ENCODE measurements at regions not wholly inside any gene's neighbourhood (a gene's known extent, or its start where the extent isn't known, plus 50 kb on each side); places are given as distances from the start of the nearest gene placed in this dataset.

DNA sequence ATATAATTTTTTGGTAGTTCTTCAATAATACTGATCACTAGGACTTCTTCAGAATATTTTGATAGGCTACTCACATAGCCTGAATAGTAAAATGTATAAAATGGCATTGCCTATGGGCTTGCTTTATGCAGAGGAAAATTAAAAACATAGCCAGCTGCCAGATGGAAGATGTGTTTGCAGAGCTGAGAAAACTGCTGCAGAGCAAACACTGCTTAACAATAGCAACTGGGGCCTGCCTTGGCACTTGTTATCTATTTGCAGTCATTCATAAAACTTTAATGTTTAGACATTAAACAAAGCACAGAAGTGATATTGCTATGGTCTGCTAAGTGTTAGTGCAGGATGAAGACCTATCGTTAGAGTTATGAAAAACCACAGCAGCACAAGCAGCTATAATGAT lies 151.5 kb upstream of the SMC2 start:
- no peak overlapping the region for H3K9ac ChIP-seq (ENCODE audit: extremely low read depth, low read length, poor library complexity, severe bottlenecking)
- no peaks in the 10 kb centered on the region for H3K4me1 Mint-ChIP-seq
- H3K4me1 ChIP-seq (ENCODE audit: control insufficient read depth, insufficient read depth, low read length), result no peaks in the 10 kb centered on the region
- H3K4me3 ChIP-seq (ENCODE audit: low read length), result no peak overlapping the region
- 82% methylated on average over 1 of the region's 1 CpG; no CpG with 5 or more reads in 1 of the 2 experiments for WGBS, 2 experiments (ENCODE audit: insufficient coverage in 1 of 2, insufficient read length in 1 of 2)
- no peaks in the 10 kb centered on the region for H3K9me3 Mint-ChIP-seq
- no peaks in the 10 kb centered on the region for H3K9me3 ChIP-seq (ENCODE audit: control insufficient read depth, low read length)
- H3K27ac ChIP-seq (ENCODE audit: low read depth, low read length), result no peak overlapping the region
- H3K36me3 ChIP-seq (ENCODE audit: control insufficient read depth, insufficient read depth, low read length), result no peaks in the 10 kb centered on the region
- H3K27me3 ChIP-seq (ENCODE audit: control insufficient read depth, insufficient read depth, low read length, poor library complexity, severe bottlenecking), result no peaks in the 10 kb centered on the region
- H3K36me3 Mint-ChIP-seq (ENCODE audit: low read depth), result no peaks in the 10 kb centered on the region
- no peak for DNase-seq
- H3K4me3 Mint-ChIP-seq, result no peak overlapping the region
- H3K27ac Mint-ChIP-seq, result no peak overlapping the region
- no peak for TF ChIP-seq CTCF (conservative IDR thresholded peaks at IDR 0.05)
- peaks cover 2% of the 10 kb centered on the region for H3K27me3 Mint-ChIP-seq (ENCODE audit: insufficient read depth)

DNA sequence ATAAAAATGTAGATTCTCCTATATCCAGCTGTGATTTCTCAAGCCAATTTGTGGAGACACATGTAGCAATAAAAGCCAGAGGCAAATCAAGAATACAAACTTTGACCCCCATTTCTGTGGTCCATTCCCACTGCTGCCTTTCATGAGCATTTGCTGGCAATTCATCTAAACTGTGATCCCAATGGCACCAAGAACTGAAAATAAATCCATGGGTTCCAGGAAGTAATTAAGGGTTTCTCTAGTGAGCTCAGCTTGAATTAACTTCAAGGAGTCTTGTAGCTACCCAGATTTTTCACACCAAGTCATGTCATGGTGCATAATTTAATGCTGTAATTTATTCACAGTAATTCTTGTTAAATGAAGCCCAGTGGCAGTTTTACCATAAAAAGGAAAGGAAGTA lies 145.0 kb upstream of the SMC2 start:
- DNase-seq, result no peak
- Mint-ChIP-seq H3K36me3 (ENCODE audit: low read depth) (no peaks in the 10 kb centered on the region), H3K4me1 (no peaks in the 10 kb centered on the region), H3K9me3 (no peaks in the 10 kb centered on the region), H3K27me3 (ENCODE audit: insufficient read depth) (no peaks in the 10 kb centered on the region), H3K27ac (no peak overlapping the region), H3K4me3 (no peak overlapping the region)
- TF ChIP-seq CTCF (conservative IDR thresholded peaks at IDR 0.05), result no peak
- Histone ChIP-seq H3K4me3 (ENCODE audit: low read length) (no peak overlapping the region), H3K9ac (ENCODE audit: extremely low read depth, low read length, poor library complexity, severe bottlenecking) (no peak overlapping the region), H3K9me3 (ENCODE audit: control insufficient read depth, low read length) (peaks cover 5% of the 10 kb centered on the region), H3K36me3 (ENCODE audit: control insufficient read depth, insufficient read depth, low read length) (no peaks in the 10 kb centered on the region), H3K27ac (ENCODE audit: low read depth, low read length) (no peak overlapping the region), H3K4me1 (ENCODE audit: control insufficient read depth, insufficient read depth, low read length) (no peaks in the 10 kb centered on the region), H3K27me3 (ENCODE audit: control insufficient read depth, insufficient read depth, low read length, poor library complexity, severe bottlenecking) (no peaks in the 10 kb centered on the region)

- H3K27me3 Mint-ChIP-seq (ENCODE audit: insufficient read depth), result no peaks in the 10 kb centered on the region
- peaks cover 8% of the 10 kb centered on the region for H3K4me1 Mint-ChIP-seq
- H3K9me3 Mint-ChIP-seq, result no peaks in the 10 kb centered on the region
- Histone ChIP-seq H3K36me3 (ENCODE audit: control insufficient read depth, insufficient read depth, low read length) (no peaks in the 10 kb centered on the region), H3K27ac (ENCODE audit: low read depth, low read length) (no peak overlapping the region), H3K4me1 (ENCODE audit: control insufficient read depth, insufficient read depth, low read length) (no peaks in the 10 kb centered on the region), H3K4me3 (ENCODE audit: low read length) (no peak overlapping the region), H3K27me3 (ENCODE audit: control insufficient read depth, insufficient read depth, low read length, poor library complexity, severe bottlenecking) (no peaks in the 10 kb centered on the region), H3K9me3 (ENCODE audit: control insufficient read depth, low read length) (peaks cover 29% of the 10 kb centered on the region), H3K9ac (ENCODE audit: extremely low read depth, low read length, poor library complexity, severe bottlenecking) (no peak overlapping the region)
- H3K36me3 Mint-ChIP-seq (ENCODE audit: low read depth), result no peaks in the 10 kb centered on the region
- WGBS, 2 experiments (ENCODE audit: insufficient coverage in 1 of 2, insufficient read length in 1 of 2), result 83% methylated on average over 1 to 3 of the region's 3 CpGs
- no peak overlapping the region for H3K4me3 Mint-ChIP-seq
- no peak overlapping the region for H3K27ac Mint-ChIP-seq
- no peak for DNase-seq
- TF ChIP-seq CTCF (conservative IDR thresholded peaks at IDR 0.05), result no peak
Observed at GRCh38 chr9:103977163-103977562, 116.9 kb upstream of the SMC2 start.

Measured in endodermal cell (in vitro differentiated cells).